ENCODE measurements at regions not wholly inside any gene's neighbourhood (a gene's known extent, or its start where the extent isn't known, plus 50 kb on each side); places are given as distances from the start of the nearest gene placed in this dataset.

GRCh38 chrX:34881671-34882070 lies 60.9 kb upstream of the FAM47B start:
- no peaks in the 10 kb centered on the region for H3K9me3 ChIP-seq (ENCODE audit: control extremely low read depth in 1 of 5, control insufficient read depth in 4 of 5, insufficient read depth in 2 of 5, low read depth in 1 of 5, low read length in 4 of 5)
- WGBS (ENCODE audit: insufficient coverage): 93% methylated on average over 2 of the region's 5 CpGs
- ChIA-PET CTCF (no interaction called here), POLR2A (no interaction called here)
- no peaks in the 10 kb centered on the region for H3K4me1 ChIP-seq (ENCODE audit: control extremely low read depth in 1 of 4, control insufficient read depth in 4 of 4, insufficient read depth in 4 of 4, low read length in 3 of 4)
- peaks cover 0 to 2% (median 0%) of the 10 kb centered on the region in 5 experiments for H3K27me3 ChIP-seq (replicated peaks in 2 of 5; ENCODE audit: control insufficient read depth in 4 of 5, insufficient read depth in 5 of 5, low read length in 4 of 5)
- no peak for DNase-seq
- H3K36me3 ChIP-seq (ENCODE audit: control insufficient read depth in 4 of 4, insufficient read depth in 4 of 4, low read length in 3 of 4): no peaks in the 10 kb centered on the region
- no peak overlapping the region for H3K27ac ChIP-seq (ENCODE audit: insufficient read depth in 1 of 2, low read depth in 1 of 2, low read length in 2 of 2, poor library complexity in 1 of 2, severe bottlenecking in 2 of 2)
- no peak overlapping the region for H3K4me3 ChIP-seq (ENCODE audit: control insufficient read depth in 1 of 7, extremely low read depth in 1 of 7, insufficient read depth in 4 of 7, low read depth in 2 of 7, low read length in 6 of 7)

- no peaks in the 10 kb centered on the region for H3K9me3 ChIP-seq (ENCODE audit: control extremely low read depth in 1 of 5, control insufficient read depth in 4 of 5, insufficient read depth in 2 of 5, low read depth in 1 of 5, low read length in 4 of 5)
- no peak overlapping the region for H3K27ac ChIP-seq (ENCODE audit: insufficient read depth in 1 of 2, low read depth in 1 of 2, low read length in 2 of 2, poor library complexity in 1 of 2, severe bottlenecking in 2 of 2)
- POLR2A ChIA-PET: no interaction called here
- DNase-seq: no peak
- CTCF ChIA-PET: no interaction called here
- peaks cover 0 to 2% (median 0%) of the 10 kb centered on the region in 5 experiments for H3K27me3 ChIP-seq (replicated peaks in 2 of 5; ENCODE audit: control insufficient read depth in 4 of 5, insufficient read depth in 5 of 5, low read length in 4 of 5)
- H3K36me3 ChIP-seq (ENCODE audit: control insufficient read depth in 4 of 4, insufficient read depth in 4 of 4, low read length in 3 of 4): no peaks in the 10 kb centered on the region
- H3K4me1 ChIP-seq (ENCODE audit: control extremely low read depth in 1 of 4, control insufficient read depth in 4 of 4, insufficient read depth in 4 of 4, low read length in 3 of 4): no peaks in the 10 kb centered on the region
- H3K4me3 ChIP-seq (ENCODE audit: control insufficient read depth in 1 of 7, extremely low read depth in 1 of 7, insufficient read depth in 4 of 7, low read depth in 2 of 7, low read length in 6 of 7): no peak overlapping the region
- 83% methylated on average over 1 of the region's 2 CpGs for WGBS (ENCODE audit: insufficient coverage)
Measured at GRCh38 chrX:34884817-34885216, 57.8 kb upstream of the FAM47B start.

- Histone ChIP-seq H3K9me3 (ENCODE audit: control extremely low read depth in 1 of 5, control insufficient read depth in 4 of 5, insufficient read depth in 2 of 5, low read depth in 1 of 5, low read length in 4 of 5) (no peaks in the 10 kb centered on the region), H3K36me3 (ENCODE audit: control insufficient read depth in 4 of 4, insufficient read depth in 4 of 4, low read length in 3 of 4) (no peaks in the 10 kb centered on the region), H3K4me3 (ENCODE audit: control insufficient read depth in 1 of 7, extremely low read depth in 1 of 7, insufficient read depth in 4 of 7, low read depth in 2 of 7, low read length in 6 of 7) (no peak overlapping the region), H3K27me3 (replicated peaks in 2 of 5; ENCODE audit: control insufficient read depth in 4 of 5, insufficient read depth in 5 of 5, low read length in 4 of 5) (peaks cover 0 to 2% (median 0%) of the 10 kb centered on the region in 5 experiments), H3K4me1 (ENCODE audit: control extremely low read depth in 1 of 4, control insufficient read depth in 4 of 4, insufficient read depth in 4 of 4, low read length in 3 of 4) (no peaks in the 10 kb centered on the region), H3K27ac (ENCODE audit: insufficient read depth in 1 of 2, low read depth in 1 of 2, low read length in 2 of 2, poor library complexity in 1 of 2, severe bottlenecking in 2 of 2) (no peak overlapping the region)
- ChIA-PET POLR2A (no interaction called here), CTCF (no interaction called here)
- no peak for DNase-seq
- WGBS (ENCODE audit: insufficient coverage): 100% methylated on average over 1 of the region's 1 CpG
Measured at GRCh38 chrX:34886011-34886410, 56.6 kb upstream of the FAM47B start.

- H3K4me3 ChIP-seq (ENCODE audit: control insufficient read depth in 1 of 7, extremely low read depth in 1 of 7, insufficient read depth in 4 of 7, low read depth in 2 of 7, low read length in 6 of 7): no peak overlapping the region
- no peak for DNase-seq
- no peaks in the 10 kb centered on the region for H3K9me3 ChIP-seq (ENCODE audit: control extremely low read depth in 1 of 5, control insufficient read depth in 4 of 5, insufficient read depth in 2 of 5, low read depth in 1 of 5, low read length in 4 of 5)
- H3K4me1 ChIP-seq (ENCODE audit: control extremely low read depth in 1 of 4, control insufficient read depth in 4 of 4, insufficient read depth in 4 of 4, low read length in 3 of 4): no peaks in the 10 kb centered on the region
- no peaks in the 10 kb centered on the region for H3K27me3 ChIP-seq (replicated peaks in 2 of 5; ENCODE audit: control insufficient read depth in 4 of 5, insufficient read depth in 5 of 5, low read length in 4 of 5)
- ChIA-PET CTCF (no interaction called here), POLR2A (no interaction called here)
- WGBS (ENCODE audit: insufficient coverage): 40% methylated on average over 1 of the region's 3 CpGs
- no peak overlapping the region for H3K27ac ChIP-seq (ENCODE audit: insufficient read depth in 1 of 2, low read depth in 1 of 2, low read length in 2 of 2, poor library complexity in 1 of 2, severe bottlenecking in 2 of 2)
- no peaks in the 10 kb centered on the region for H3K36me3 ChIP-seq (ENCODE audit: control insufficient read depth in 4 of 4, insufficient read depth in 4 of 4, low read length in 3 of 4)
Measured at GRCh38 chrX:34891391-34891790, 51.2 kb upstream of the FAM47B start.

All from common myeloid progenitor, CD34-positive (primary cell).